HG02885 (cell line): ENCODE measurements at regions not wholly inside any gene's neighbourhood (a gene's known extent, or its start where the extent isn't known, plus 50 kb on each side); places are given as distances from the start of the nearest gene placed in this dataset.

Source experiments
- ATAC-seq: cut with Tn5 transposase; IDR thresholded peaks from one replicate; pipeline ENCODE4 v1.9.1; 2021; ENCODE audit warnings: mild to moderate bottlenecking; ENCODE audit not compliant: unreplicated experiment, poor library complexity

DNA sequence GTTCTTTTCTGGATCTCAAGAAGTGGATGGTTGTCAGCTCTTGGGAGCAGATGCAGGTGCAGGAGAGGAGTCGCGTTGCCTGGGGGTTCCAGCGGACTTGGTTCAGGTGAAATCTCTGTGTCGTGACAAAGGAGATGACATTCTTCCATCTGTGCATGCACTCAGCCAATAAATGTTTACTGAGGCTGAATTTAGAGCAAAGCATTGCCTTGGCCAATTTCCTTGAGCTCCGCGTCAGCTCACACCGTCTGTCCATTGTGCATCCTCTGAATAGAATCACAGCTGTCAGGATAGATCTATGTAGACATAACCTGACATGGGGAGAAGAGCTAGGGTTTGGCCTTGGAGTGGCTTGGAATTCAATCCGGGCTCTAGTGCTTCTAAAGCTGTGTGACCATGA is 343.7 kb downstream of the GLRX3 start:
- ATAC-seq, result no peak

GRCh38 chr10:130480491-130480890 is 344.3 kb downstream of the GLRX3 start:
- no peak for ATAC-seq

- ATAC-seq, result no peak
Measured at GRCh38 chr10:130481076-130481930, 345.1 kb downstream of the GLRX3 start.

DNA sequence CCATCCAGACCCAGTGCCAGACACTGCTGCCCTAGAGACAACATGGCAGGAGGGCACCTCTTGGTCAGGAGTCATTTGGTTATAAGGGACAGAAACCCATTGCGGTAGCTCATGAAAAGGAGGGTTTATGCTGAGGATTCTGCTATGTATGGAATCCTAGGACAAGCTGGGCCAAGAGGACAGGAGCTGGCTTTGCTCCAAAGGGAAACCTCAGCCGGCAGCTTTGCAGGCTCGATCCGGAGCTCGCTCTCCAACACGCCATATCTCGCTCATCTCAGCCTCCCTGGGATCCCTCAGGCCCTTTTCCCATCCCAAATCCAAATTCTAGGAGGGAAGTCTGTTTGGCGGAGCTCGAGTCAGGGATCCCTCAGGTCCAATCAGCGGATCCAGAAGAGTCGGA is 345.7 kb downstream of the GLRX3 start:
- ATAC-seq, result no peak

DNA sequence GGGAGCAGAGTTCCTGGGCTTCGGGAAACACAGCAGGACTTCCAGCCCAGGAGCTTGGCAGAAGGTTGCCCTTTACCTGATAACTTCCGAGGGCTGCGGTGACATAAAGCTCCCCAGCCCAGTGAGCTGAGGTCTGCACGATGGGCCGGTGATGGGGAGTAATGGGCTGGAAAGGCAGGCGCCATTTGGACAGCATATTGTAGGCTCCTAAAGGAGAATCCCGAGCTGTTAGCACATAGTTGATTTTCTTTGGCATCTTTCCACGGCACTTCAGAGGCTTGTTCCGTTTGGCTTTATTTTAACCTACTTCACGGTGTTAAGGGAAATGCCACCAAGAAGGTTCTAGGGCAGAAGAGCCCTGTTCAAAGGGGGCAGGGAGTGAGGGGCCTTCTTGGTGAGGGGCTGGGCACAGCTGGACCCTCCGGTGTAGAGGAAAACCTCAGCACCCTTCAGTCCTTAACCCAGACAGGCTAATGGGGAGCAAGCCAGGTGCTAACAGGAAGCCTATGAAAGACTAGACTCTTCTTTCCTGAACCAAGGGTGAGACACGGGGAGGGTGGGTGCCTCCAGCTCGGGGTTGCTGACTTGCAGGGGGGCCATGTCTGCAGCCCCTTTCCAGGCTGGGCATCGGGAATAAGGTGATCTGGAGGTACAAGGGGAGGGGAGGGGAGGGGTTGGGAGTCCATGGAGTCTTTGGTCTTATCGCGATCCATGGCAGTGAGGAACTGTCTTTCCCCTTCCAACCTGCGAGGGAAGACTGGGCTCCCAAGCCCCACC is 347.7 kb downstream of the GLRX3 start:
- no peak for ATAC-seq

DNA sequence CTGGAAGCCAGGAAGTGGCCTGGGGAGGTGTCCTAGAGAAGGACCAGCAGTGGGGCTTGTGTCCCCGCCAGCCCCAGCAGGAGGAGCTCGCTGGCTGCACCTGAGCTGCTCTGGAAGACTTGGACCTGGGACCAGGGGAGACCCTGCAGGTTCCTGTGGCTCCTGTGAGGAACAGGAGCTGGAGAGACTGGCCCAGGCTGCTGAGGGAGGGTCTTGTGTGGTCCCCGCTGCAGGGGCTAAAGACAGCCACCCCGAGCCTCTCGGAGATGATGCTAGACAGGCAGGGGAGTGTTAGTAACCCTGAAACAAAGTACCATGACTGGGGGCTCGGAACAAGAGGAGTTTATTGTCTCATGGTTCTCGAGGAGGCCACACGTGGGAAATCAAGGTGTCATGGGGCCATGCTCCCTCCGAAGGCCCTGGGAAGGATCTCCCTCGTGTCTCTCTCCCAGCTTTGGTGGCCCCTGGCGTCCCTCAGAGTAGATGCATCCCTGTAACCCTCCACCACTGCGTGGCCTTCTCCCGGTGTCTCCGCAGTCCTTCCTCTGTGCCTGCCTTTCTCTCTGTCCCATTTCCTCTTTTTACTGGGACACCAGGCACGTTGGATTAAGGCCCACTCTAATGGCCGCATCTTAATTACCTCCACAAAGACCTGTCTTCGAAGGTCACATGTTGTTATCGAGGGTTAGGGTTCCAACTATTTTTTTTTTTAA is 348.4 kb downstream of the GLRX3 start:
- no peak for ATAC-seq

DNA sequence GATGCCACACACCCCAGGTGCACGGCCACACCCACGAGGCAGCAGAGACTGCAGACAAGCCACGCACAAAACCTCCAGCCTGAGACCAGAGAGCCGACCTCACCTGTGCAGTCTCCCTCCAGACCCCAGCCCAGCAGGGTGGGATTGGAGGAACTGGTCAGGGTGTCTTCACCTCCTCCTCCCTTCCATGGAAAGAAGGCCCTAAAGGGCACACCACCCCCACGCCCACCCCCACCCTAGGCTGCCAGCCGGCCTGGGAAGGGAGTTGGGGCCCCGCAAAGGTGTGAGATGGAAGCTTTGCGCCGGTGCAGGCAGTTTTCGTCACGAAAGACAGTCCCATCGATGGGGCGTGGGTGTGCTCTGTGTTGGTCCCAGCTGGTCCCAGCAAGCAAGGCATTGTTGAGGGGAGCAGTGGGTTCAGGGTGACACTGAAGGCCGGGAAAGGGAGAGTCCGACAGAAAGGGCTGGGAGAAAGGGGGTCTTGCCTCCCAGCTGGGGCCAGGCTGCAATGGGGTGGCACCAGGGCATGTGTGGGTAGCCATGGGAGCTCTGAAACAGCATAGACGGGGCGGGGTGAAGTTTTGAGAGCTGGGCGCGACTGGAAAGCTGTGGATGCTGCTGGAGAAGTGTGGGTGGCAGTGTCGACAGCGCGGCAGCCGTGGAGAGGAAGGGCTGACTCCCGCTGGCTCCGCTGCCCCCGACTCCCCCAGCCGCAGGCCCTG is 349.2 kb downstream of the GLRX3 start:
- no peak for ATAC-seq

DNA sequence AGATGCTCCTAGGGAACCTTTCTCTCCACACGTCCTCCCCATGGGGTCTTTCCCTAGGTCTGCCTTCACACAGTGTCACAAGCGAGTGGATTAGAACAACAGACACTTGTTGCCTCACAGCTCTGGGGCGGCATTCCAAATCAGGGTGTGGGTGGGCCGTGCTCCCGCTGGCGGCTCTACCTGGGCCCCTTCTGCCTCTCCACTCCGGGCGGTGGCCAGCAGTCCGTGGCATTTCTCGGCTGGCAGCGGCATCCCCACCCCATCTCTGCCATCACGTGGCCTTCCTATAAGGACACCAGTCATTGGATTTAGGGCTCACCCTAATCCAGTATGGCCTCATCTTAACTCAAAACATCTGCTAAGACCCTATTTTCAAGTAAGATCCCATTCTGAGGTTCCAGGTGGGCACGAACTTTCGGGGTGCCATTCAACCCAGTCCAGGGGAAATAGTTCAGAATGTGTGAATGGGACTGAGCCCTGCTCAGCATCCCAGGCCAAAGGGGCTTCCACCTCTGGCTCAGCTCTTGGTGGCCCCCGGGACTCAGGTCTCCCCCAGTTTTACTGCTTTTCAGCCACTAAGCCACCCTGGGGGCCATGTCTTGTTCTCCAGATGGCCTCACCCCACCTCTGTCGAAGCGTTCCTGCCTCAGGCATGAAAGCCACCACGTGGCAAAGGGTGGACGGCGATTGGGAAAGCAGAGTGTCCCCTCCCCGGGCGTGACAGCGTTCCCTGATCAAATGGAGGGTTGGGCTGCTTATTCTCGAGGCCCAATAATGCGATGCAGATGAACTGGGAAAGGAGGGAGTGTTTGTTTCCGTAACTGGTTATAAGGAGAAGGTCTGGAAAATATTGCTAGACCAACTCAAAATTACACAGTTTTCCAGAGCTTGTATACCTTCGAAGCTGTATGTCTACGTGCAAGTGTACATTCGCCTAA is 350.0 kb downstream of the GLRX3 start:
- no peak for ATAC-seq

DNA sequence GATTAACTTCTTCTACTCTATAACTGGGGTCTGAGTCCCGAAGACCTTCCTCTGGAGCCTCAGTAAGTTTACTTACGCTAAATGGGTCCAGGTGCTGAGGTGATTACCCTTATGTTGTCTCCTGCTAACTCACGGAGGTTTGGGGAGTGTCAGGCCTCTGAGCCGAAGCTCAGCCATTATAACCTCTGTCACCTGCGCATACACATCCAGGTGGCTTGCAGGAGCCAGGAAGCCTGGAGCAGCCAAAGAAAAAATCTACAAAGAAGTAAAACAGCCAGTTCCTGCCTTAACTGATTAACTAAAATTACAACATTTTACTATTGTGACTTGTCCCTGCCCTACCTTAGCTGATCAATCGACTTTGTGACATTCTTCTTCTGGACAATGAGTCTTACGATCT is 350.7 kb downstream of the GLRX3 start:
- ATAC-seq, result no peak

DNA sequence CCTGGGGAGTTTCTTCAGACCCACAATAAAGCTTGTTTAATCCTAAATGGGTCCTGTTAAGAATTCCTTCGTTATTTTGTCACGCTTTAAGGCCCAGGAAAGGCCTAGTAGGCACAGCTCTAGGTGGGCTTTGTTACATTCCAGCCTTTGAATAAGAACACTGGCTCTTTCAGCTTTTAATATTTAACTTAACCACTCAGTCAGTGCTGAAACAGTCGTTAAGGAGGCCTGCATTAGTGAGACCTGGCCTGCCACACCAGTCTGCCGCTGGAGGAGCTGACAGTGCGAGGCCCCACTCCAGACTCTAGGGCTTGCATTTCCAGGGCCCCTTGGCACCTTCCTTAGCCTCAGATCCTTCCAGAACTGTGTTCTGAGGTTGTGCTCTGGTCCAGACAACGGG is 351.4 kb downstream of the GLRX3 start:
- ATAC-seq, result no peak

- no peak for ATAC-seq
Measured at GRCh38 chr10:130489891-130490290, 353.7 kb downstream of the GLRX3 start.

DNA sequence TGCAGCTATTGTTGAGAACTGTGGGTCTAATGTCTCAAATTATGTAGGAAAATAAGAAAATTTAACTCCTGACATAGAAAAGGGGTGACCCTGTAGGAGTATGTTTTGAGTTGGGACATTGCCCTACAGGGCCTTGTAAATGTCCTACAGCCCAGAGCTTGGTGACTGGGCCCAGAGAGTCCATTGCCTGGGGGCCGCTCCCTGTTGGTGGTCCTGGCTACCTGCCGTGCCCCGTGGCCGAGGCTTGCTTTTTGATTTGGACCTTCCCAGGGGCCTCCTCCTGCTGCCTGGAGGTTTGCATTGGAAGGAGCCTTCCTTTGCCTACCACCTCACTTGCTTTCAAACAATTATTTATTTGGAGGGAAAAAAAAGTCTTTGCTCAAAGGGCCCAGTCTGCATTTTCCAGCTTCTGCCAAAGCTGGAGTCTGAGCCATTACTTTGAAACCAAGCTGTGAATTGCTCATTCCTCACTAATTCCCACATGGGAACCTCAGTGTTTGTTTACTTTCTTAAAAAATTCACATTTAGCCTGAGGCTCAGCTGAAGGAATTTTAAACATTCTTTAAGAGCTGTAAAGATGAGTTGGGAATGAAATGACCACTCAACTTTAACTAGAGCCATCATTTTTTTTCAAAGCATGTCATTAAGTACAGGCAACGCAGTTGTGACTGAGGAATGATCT is 355.0 kb downstream of the GLRX3 start:
- no peak for ATAC-seq

DNA sequence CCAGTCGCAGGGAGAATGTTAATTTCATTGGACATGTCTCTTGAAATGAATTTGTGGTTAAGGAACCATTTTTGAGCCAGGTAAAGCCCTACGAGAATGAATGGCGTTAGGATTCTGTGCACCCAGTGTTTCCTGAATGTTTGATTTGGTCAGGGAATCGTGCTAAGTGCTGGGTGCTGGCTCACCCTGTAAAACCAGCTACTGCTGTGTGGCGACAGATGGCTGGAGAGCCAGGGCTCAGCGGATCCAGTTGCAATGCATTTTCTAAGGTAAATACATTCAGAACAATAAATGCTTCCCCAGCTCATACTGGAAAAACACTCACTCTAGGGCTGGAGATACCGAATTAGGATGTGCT is 355.5 kb downstream of the GLRX3 start:
- no peak for ATAC-seq

- no peak for ATAC-seq
Measured at GRCh38 chr10:130492266-130492934, 356.2 kb downstream of the GLRX3 start.

DNA sequence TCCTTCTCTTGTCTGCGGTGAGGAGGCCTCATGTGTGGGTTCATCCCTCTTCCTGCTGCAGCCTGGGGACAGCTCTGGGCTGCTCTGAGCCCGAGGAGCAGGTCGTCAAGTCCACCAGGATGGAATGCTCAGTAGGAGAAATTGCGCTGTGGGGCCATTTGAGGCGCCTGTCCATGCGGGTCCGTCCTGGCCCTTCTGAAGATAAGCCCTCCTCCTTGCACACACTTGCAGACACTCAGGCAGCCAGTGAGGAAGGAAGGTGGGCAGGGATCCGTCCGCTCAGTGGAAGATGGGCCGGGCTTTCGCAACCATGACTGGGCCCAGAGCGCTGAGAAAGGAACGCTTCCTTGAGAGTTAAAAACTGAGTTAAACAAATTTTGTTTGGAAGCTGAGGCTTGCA is 356.8 kb downstream of the GLRX3 start:
- no peak for ATAC-seq

DNA sequence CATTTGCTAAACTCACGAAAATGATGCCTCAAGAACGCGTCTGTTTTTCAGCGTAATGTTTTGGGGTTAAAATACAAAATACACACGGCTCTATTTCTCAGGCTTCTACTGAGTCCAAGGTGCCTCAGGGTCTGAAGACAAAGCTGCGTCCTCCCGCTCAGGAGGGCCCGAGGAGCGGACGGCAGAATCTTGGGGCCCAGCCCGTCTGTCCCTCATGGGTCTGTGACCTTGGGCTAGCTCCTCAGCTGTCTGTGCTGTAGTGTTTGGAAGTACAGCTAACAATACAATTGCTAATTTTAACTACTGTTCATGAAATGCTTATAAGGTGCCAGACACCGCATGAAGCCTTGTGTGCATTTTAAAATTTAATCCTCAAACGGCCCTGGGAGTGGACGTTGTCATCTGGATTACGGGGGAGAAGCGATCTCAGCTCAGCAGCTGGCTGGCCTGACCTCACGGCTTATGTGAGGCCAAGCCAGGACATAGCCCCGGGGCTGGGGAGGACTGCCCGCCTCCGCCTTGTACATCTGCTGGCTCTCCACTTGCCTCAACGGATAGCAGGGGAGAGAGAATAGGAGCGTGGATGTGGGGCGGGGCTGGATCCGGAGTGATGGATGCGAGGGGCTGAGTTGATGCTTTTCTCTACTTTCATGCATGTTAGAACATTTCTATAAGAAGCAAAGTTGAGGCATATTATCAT is 357.4 kb downstream of the GLRX3 start:
- no peak for ATAC-seq

GRCh38 chr10:130495116-130495862 is 359.1 kb downstream of the GLRX3 start:
- no peak for ATAC-seq
